ENCODE measurements at regions not wholly inside any gene's neighbourhood (a gene's known extent, or its start where the extent isn't known, plus 50 kb on each side); places are given as distances from the start of the nearest gene placed in this dataset.

GRCh38 chr18:43875511-43875910 is 598.2 kb upstream of the SYT4 start:
- TF ChIP-seq POLR2AphosphoS5 (IDR thresholded peaks at IDR 0.05; ENCODE audit: low read depth, low read length) (no peak), POLR2A (IDR thresholded peaks at IDR 0.05; ENCODE audit: low read depth, low read length) (no peak), TAF1 (IDR thresholded peaks at IDR 0.05; ENCODE audit: borderline replicate concordance, low read depth, low read length) (no peak)
